ENCODE measurements at regions not wholly inside any gene's neighbourhood (a gene's known extent, or its start where the extent isn't known, plus 50 kb on each side); places are given as distances from the start of the nearest gene placed in this dataset.

- TF ChIP-seq CTCF (IDR thresholded peaks at IDR 0.05; ENCODE audit: low read depth, low read length, poor library complexity, severe bottlenecking), result no peak
- TF ChIP-seq EZH2phosphoT487 (IDR thresholded peaks at IDR 0.05; ENCODE audit: borderline replicate concordance, low read length), result no peak
Measured at GRCh38 chr14:22052795-22053194, 379.2 kb upstream of the OR4E1 start.

Data from DOHH2 (cell line).